Osteocyte (in vitro differentiated cells): ENCODE measurements at regions not wholly inside any gene's neighbourhood (a gene's known extent, or its start where the extent isn't known, plus 50 kb on each side); places are given as distances from the start of the nearest gene placed in this dataset.

Experiments used
- DNase-seq: peaks from one replicate; pipeline ENCODE4 v3.0.0; 2021; ENCODE audit warnings: mixed read lengths; ENCODE audit not compliant: unreplicated experiment; ENCODE audit errors: extremely low spot score
- H3K27ac Mint-ChIP-seq: one replicate; pipeline ENCODE4 v1.8.0; 2021; ENCODE audit warnings: mild to moderate bottlenecking, mixed read lengths; ENCODE audit not compliant: unreplicated experiment
- H3K27me3 Mint-ChIP-seq: one replicate; pipeline ENCODE4 v1.8.0; 2021; ENCODE audit warnings: mixed read lengths; ENCODE audit not compliant: unreplicated experiment
- H3K36me3 Mint-ChIP-seq: one replicate; pipeline ENCODE4 v1.8.0; 2021; ENCODE audit warnings: mixed read lengths; ENCODE audit not compliant: unreplicated experiment
- H3K4me1 Mint-ChIP-seq: one replicate; pipeline ENCODE4 v1.8.0; 2021; ENCODE audit warnings: mixed read lengths; ENCODE audit not compliant: unreplicated experiment
- H3K4me3 Mint-ChIP-seq: one replicate; pipeline ENCODE4 v1.8.0; 2021; ENCODE audit warnings: mild to moderate bottlenecking, moderate library complexity, mixed read lengths; ENCODE audit not compliant: unreplicated experiment
- H3K9me3 Mint-ChIP-seq: one replicate; pipeline ENCODE4 v1.8.0; 2021; ENCODE audit warnings: mixed read lengths; ENCODE audit not compliant: unreplicated experiment
- TF ChIP-seq, protein P1 (sequence below): fragments of 200-600 bp; sonication (generic); IDR thresholded peaks from 2 replicates; pipeline ENCODE4 v1.5.0; 2021; ENCODE audit warnings: antibody characterized with exemption, mild to moderate bottlenecking, moderate library complexity

DNA sequence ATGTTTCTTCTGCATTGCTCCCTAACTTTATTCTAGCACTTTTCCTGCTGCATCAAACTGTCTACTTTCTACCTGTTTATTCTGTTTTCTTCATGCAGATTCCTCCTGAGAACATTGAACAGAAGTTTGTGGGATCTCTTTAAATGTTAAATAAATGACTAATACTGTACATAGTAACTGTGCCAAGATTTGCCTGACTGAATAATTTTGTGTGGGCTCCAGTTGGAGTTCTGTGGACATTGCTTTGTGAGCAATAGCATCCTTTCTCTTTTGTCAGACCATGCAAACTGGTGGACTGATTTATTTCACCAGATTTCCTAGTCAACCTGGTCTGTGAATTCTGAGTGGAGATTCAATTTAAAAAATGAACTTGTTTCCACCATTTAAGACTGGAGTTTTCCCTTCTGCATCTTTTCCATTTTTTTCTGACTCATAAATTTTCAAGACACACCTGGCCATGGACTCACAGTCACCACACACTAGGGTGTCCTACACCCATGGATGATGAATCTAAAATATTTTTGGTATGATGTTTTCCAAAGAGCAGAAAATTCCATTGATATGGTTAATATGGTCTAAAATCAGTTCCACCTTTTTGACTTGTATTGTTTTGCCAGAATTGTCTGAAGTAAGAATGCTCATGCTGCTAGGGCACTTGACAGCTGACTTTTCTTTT lies 140.7 kb upstream of the SPAG17 start:
- H3K36me3 Mint-ChIP-seq = no peaks in the 10 kb centered on the region
- peaks cover 2% of the 10 kb centered on the region for H3K4me1 Mint-ChIP-seq
- TF ChIP-seq, protein P1, sequence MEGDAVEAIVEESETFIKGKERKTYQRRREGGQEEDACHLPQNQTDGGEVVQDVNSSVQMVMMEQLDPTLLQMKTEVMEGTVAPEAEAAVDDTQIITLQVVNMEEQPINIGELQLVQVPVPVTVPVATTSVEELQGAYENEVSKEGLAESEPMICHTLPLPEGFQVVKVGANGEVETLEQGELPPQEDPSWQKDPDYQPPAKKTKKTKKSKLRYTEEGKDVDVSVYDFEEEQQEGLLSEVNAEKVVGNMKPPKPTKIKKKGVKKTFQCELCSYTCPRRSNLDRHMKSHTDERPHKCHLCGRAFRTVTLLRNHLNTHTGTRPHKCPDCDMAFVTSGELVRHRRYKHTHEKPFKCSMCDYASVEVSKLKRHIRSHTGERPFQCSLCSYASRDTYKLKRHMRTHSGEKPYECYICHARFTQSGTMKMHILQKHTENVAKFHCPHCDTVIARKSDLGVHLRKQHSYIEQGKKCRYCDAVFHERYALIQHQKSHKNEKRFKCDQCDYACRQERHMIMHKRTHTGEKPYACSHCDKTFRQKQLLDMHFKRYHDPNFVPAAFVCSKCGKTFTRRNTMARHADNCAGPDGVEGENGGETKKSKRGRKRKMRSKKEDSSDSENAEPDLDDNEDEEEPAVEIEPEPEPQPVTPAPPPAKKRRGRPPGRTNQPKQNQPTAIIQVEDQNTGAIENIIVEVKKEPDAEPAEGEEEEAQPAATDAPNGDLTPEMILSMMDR = no peak
- H3K27ac Mint-ChIP-seq = no peak overlapping the region
- peaks cover 3% of the 10 kb centered on the region for H3K27me3 Mint-ChIP-seq
- H3K4me3 Mint-ChIP-seq = no peak overlapping the region
- no peak for DNase-seq
- peaks cover 4% of the 10 kb centered on the region for H3K9me3 Mint-ChIP-seq

GRCh38 chr1:118323246-118323645 lies 138.2 kb upstream of the SPAG17 start:
- Mint-ChIP-seq H3K27me3 (peaks cover 3% of the 10 kb centered on the region), H3K4me1 (peaks cover 2% of the 10 kb centered on the region), H3K27ac (no peak overlapping the region), H3K4me3 (no peak overlapping the region), H3K9me3 (no peaks in the 10 kb centered on the region), H3K36me3 (no peaks in the 10 kb centered on the region)
- no peak for DNase-seq
- TF ChIP-seq, protein P1 = no peak

DNA sequence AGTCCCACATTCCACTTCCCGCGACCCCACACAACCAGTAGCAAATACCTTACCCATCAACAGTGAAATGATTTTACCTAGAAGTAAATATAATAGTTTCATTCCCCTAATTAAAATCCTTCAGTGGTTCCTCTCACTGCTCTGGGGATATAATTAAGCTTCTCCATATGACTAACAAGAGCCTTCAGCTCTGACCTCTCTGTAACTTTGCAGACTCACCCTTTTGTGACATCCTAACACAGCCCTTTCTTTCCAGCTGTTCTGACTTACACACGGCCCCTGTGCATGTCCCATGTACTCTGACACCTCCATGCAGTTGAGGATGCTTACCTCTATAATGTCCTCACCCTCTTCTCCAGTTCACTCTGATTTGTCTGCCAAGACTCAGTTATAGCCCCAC lies 137.3 kb upstream of the SPAG17 start:
- Mint-ChIP-seq H3K27me3 (peaks cover 7% of the 10 kb centered on the region), H3K4me3 (no peak overlapping the region), H3K9me3 (no peaks in the 10 kb centered on the region), H3K36me3 (no peaks in the 10 kb centered on the region), H3K27ac (no peak overlapping the region), H3K4me1 (peaks cover 11% of the 10 kb centered on the region)
- no peak for DNase-seq
- TF ChIP-seq, protein P1 = no peak

DNA sequence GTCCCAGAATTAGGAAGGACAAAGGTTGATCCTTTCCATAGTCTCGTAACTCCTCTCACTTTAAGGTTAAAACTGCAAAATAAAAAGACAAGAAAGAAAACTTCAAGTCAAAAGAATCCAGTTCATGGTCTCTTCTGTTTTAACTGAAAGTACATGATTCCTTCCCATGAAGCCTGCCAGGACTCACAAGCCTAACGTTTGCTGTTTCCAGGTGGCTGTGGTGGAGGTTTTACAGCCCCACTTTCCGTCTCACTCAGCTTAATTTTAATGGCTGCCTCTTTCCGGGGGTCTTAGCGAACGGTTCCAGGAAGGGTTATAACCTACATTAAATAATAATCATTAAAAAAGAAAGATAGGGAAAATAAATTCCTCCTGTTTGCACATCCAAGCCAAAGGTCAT lies 136.8 kb upstream of the SPAG17 start:
- DNase-seq = no peak
- H3K27ac Mint-ChIP-seq = no peak overlapping the region
- no peaks in the 10 kb centered on the region for H3K9me3 Mint-ChIP-seq
- H3K4me3 Mint-ChIP-seq = no peak overlapping the region
- peaks cover 12% of the 10 kb centered on the region for H3K4me1 Mint-ChIP-seq
- TF ChIP-seq, protein P1 = no peak
- no peaks in the 10 kb centered on the region for H3K36me3 Mint-ChIP-seq
- H3K27me3 Mint-ChIP-seq = peaks cover 9% of the 10 kb centered on the region

- H3K4me3 Mint-ChIP-seq = no peak overlapping the region
- TF ChIP-seq, protein P1 = no peak
- no peak overlapping the region for H3K27ac Mint-ChIP-seq
- peaks cover 10% of the 10 kb centered on the region for H3K4me1 Mint-ChIP-seq
- H3K36me3 Mint-ChIP-seq = no peaks in the 10 kb centered on the region
- DNase-seq = no peak
- H3K27me3 Mint-ChIP-seq = peaks cover 11% of the 10 kb centered on the region
- no peaks in the 10 kb centered on the region for H3K9me3 Mint-ChIP-seq
Measured at GRCh38 chr1:118317842-118318614, 133.0 kb upstream of the SPAG17 start.
